Stimulated activated CD8-positive, alpha-beta memory T cell treated with anti-CD3 and anti-CD28 coated beads, Interleukin-7, amount 100 ng/mL, for 24 hours (primary cell): ENCODE measurements at regions not wholly inside any gene's neighbourhood (a gene's known extent, or its start where the extent isn't known, plus 50 kb on each side); places are given as distances from the start of the nearest gene placed in this dataset.
"Not testable (repeated sequence)": the region's sequence is repeated elsewhere in the genome, so short reads cannot be mapped to it uniquely, and the experiment has no call there.

Experiments used
- DNase-seq: peaks from one replicate; pipeline ENCODE4 v3.0.0-alpha.2; 2020; ENCODE audit warnings: low read depth

- no peak for DNase-seq
Measured at GRCh38 chr2:240374085-240374907, 61.2 kb upstream of the GPC1 start.

DNA sequence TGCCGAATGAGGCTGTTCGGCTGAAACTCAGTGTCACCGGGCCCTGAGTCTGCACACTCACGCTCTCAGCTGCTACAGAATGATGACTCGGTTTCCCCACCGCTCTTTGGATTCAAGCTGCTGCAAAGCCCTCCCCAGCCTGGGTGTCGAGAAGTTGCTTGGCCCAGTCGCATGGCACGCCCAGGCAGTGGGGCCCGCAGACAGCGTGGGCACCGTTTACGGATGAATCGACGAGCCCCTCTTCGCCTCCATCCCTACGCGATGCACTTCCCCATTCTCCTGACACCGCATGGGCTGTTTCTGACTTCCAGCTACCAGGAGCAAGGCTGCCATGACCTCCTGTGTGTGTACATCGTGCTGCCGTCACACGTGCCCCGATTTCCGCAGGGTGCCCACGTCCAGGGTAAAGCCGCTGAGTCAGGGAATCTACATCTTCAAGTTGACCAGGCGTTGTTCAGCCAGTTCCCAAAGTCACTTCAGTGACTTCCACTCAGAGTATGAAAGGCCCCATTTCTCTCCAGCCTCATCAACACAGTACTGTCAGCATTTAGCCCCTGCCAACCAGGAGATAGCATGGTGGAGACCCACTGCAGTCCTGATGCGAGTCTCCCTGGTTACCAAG is 60.3 kb upstream of the GPC1 start:
- no peak for DNase-seq

DNA sequence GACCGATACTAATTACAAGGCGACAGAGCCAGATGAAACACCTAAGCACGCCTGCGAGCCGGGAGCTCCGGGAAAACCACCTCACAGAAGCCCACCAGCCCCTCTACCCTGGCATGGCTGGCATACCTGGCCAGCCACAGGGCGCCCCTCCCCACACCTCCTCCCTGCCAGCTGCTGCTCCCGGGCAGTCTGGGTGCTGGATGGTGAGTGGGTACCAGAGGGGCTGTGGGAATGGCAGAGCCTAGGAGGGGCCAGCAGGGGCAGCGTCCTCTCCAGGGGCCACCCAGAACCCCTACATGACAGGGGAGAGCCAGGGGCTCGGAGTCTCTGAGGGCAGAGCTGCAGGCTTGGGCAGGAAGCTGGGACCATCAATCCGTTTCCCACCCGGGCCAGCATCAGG is 58.7 kb upstream of the GPC1 start:
- no peak for DNase-seq

- DNase-seq = no peak
Measured at GRCh38 chr2:240377366-240377765, 58.1 kb upstream of the GPC1 start.

GRCh38 chr2:240379089-240379636 is 56.3 kb upstream of the GPC1 start:
- no peak for DNase-seq

DNA sequence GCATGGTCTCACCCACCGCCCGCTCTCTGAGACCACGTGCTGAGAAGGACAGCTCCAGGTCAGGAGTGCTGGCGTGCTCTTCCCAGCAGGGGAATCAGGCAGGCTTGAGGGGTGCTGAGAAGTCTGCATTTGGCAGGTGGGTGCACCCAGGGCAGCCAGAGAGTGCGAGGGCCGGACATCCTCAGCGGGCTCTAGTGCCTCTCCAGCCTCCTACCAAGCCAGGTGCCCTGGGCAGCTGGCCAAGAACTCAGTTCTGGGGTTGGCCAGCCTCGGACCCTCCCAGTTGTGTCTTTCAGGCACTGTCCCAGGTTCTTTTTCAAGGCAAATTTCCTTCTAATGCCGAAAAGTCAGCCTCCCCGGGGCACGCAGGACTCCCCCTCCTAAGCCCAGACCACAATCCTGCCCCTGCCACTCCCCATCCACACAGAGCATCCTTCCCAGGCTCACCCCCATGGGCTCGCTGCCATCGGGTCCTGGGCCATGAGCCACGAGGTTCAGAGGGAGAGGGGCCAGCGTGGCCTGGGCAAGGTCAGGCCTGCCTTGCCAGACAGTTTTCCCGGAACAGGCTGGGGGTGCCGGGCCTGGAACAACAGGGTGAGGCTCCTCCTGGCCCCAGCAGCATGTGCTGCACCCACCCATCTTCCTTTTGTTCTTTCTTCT is 52.2 kb upstream of the GPC1 start:
- DNase-seq = no peak

DNA sequence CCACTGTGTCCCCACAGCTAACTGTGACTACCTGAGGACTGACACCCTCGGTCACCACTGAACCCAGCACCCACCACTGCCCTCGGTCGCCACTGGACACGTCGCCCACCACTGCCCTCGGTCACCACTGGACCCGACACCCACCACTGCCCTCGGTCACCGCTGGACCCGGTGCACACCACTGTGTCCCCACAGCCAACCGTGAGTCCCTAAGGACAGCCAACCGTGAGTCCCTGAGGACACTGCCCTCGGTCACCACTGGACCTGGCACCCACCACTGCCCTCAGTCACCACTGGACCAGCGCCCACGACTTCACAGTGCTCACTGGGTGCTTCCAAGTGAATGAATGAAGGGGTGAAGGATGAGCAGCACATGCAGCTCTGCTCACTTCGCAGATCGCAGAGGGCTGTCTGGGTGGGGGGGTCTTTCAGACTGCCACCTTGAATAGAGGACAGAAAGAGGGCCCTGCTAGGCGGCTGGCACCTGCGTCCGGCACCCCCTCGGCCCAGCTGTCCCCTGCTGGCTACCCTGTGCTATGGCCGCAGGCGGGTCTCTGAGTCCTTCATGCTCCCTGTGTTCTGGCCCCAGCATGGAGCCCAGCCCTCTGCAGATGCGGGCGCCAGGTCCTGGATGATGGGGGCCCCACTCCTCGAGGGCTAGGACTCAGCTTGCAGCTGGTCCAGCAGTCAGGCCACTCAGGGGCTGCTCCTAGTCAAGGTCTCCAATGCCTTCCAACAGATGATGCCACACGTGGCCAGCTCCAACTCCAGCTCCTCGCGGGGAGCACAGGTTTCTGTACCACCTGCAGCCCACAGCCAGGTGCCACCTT is 51.4 kb upstream of the GPC1 start:
- no peak for DNase-seq

DNA sequence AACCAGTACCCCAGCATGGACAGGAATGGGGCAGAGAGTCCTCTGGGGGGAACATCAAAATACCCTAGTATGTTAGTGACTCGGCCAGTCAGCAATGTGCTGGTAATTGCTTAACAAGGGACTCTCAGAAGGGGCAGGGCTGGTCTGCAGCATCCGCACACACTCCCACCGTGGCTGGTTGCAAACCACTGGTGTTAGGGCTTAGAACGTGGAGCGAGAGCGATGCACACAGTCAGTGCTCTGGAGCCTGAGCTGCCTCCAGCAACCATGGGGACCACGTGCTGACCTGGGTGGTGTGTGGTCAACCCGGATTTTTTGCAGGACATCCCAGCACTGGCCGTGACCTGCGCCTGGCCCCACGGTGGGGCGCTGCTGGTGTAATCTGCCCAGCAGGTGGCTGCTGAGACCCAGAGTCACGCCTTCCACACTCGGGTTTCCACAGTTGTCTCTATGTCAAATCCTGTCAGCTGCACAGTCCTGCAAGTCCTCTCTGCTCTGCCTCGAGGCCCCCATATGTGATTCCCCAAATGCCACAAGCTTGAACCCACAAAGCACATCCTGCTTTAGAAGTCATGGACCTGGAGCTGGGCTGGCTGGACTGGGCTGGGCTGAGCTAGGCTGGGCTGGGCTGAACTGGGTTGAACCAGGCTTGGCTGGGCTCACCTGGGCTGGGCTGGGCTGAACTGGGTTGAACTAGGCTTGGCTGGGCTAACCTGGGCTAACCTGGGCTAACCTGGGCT is 50.6 kb upstream of the GPC1 start:
- no peak for DNase-seq

DNA sequence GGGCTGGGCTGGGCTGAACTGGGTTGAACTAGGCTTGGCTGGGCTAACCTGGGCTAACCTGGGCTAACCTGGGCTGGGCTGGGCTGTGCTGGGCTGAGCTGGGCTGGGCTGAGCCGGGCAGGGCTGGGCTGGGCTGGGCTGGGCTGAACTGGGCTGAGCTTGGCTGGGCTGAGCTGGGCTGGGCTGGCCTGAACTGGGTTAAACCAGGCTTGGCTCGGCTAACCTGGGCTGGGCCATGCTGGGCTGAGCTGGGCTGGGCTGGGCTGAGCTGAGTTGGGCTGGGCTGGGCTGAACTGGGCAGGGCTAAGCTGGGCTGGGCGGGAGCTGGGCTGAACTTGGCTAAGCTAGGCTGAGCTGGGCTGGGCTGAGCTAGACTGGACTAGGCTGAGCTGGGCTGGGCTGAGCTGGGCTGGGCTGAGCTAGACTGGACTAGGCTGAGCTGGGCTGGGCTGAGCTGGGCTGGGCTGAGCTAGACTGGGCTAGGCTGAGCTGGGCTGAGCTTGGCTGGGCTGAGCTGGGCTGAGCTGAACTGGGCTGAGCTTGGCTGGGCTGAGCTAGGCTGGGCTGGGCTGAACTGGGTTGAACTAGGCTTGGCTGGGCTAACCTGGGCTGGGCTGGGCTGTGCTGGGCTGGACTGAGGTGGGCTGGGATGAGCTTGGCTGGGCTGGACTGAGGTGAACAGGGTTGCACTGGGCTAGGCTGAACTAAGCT is 49.9 kb upstream of the GPC1 start:
- not testable (repeated sequence) for DNase-seq
